Vagina (tissue), 2 donors: ENCODE measurements at regions not wholly inside any gene's neighbourhood (a gene's known extent, or its start where the extent isn't known, plus 50 kb on each side); places are given as distances from the start of the nearest gene placed in this dataset.

Source experiments
- CTCF ChIP-seq, 3 experiments: fragments of 450-650 bp in 2 of 3; fragments of 200-600 bp in 1 of 3; sonication (generic) in 1 of 3; IDR thresholded peaks; one replicate each; pipeline ENCODE4 v1.5.1; 2017 to 2019; ENCODE audit warnings: antibody characterized with exemption in 3 of 3, mild to moderate bottlenecking in 2 of 3, moderate library complexity in 2 of 3
- POLR2A ChIP-seq, 2 donors: fragments of 450-650 bp; IDR thresholded peaks; one replicate each; pipeline ENCODE4 v1.6.1; 2017; ENCODE audit warnings: antibody characterized with exemption in 2 of 2, mild to moderate bottlenecking in 2 of 2, moderate library complexity in 2 of 2
- POLR2AphosphoS5 ChIP-seq, 2 donors: sonication (generic); formaldehyde crosslinking; IDR thresholded peaks; one replicate each; pipeline ENCODE4 v1.9.0; 2017; ENCODE audit warnings: antibody characterized with exemption in 2 of 2, mild to moderate bottlenecking in 2 of 2, low read depth in 1 of 2; ENCODE audit not compliant: insufficient read depth in 1 of 2

- TF ChIP-seq POLR2A (IDR thresholded peaks at IDR 0.05) (no peak), CTCF (IDR thresholded peaks at IDR 0.05) (no peak), POLR2AphosphoS5 (IDR thresholded peaks at IDR 0.05; ENCODE audit: insufficient read depth in 1 of 2, low read depth in 1 of 2) (no peak)
Observed at GRCh38 chr5:121313886-121314285, 537.8 kb upstream of the FTMT start.
